GM13977 (cell line): ENCODE measurements at regions not wholly inside any gene's neighbourhood (a gene's known extent, or its start where the extent isn't known, plus 50 kb on each side); places are given as distances from the start of the nearest gene placed in this dataset.

Experiments
- DNase-seq: peaks from one replicate; pipeline ENCODE4 v3.0.0; 2012; ENCODE audit warnings: low spot score
- CTCF ChIP-seq: IDR thresholded peaks from 2 replicates; pipeline ENCODE4 v1.5.1; 2012; ENCODE audit warnings: mild to moderate bottlenecking, control low read depth; ENCODE audit not compliant: insufficient read depth; ENCODE audit errors: extremely low read depth, missing control alignments
- in situ Hi-C: fragments of 300-500 bp; cut with MboI; formaldehyde crosslinking; loops from one replicate; pipeline ENCODE4 v1.12.0; 2022; ENCODE audit warnings: low sequenced_read_pairs, low pct_unique_long_range_greater_than_20kb, mixed read lengths, inconsistent platforms; ENCODE audit not compliant: unreplicated experiment

GRCh38 chr13:90232291-90232690 lies 1115.2 kb upstream of the MIR17HG start:
- TF ChIP-seq CTCF: no peak
- no peak for DNase-seq
- in situ Hi-C loops: no loop called here

- in situ Hi-C loops: no loop called here
Observed at GRCh38 chr13:90233933-90234672, 1113.4 kb upstream of the MIR17HG start.

GRCh38 chr13:90237852-90238251 lies 1109.6 kb upstream of the MIR17HG start:
- TF ChIP-seq CTCF: no peak
- no peak for DNase-seq
- in situ Hi-C loops: no loop called here

More at GRCh38 chr13:90233933-90234672, 1113.4 kb upstream of the MIR17HG start:
- TF ChIP-seq CTCF: no peak
- no peak for DNase-seq

GRCh38 chr13:90238413-90238812 lies 1109.1 kb upstream of the MIR17HG start:
- in situ Hi-C loops: no loop called here
- TF ChIP-seq CTCF: no peak
- DNase-seq: no peak

- in situ Hi-C loops: no loop called here
- TF ChIP-seq CTCF: no peak
- no peak for DNase-seq
Observed at GRCh38 chr13:90239130-90239529, 1108.4 kb upstream of the MIR17HG start.

- no peak for TF ChIP-seq CTCF
- DNase-seq: no peak
- in situ Hi-C loops: no loop called here
Observed at GRCh38 chr13:90246005-90246404, 1101.5 kb upstream of the MIR17HG start.
